Body of pancreas (tissue), 4 donors: ENCODE measurements at regions not wholly inside any gene's neighbourhood (a gene's known extent, or its start where the extent isn't known, plus 50 kb on each side); places are given as distances from the start of the nearest gene placed in this dataset.

Experiments
- POLR2A ChIP-seq, 3 donors: fragments of 450-650 bp; IDR thresholded peaks; one replicate each; pipeline ENCODE4 v1.6.1; 2016; ENCODE audit warnings: antibody characterized with exemption in 3 of 3, mild to moderate bottlenecking in 2 of 3
- TF ChIP-seq, protein P1 (sequence below), 7 experiments: fragments of 450-650 bp in 4 of 7; fragments of 200-600 bp in 3 of 7; sonication (generic) in 3 of 7; IDR thresholded peaks; one replicate each; pipeline ENCODE4 v1.5.1; 2016 to 2019; ENCODE audit warnings: antibody characterized with exemption in 7 of 7

GRCh38 chr6:159615918-159616317 is 77.1 kb downstream of the SOD2 start:
- no peak for TF ChIP-seq POLR2A (IDR thresholded peaks at IDR 0.05)
- TF ChIP-seq, protein P1, sequence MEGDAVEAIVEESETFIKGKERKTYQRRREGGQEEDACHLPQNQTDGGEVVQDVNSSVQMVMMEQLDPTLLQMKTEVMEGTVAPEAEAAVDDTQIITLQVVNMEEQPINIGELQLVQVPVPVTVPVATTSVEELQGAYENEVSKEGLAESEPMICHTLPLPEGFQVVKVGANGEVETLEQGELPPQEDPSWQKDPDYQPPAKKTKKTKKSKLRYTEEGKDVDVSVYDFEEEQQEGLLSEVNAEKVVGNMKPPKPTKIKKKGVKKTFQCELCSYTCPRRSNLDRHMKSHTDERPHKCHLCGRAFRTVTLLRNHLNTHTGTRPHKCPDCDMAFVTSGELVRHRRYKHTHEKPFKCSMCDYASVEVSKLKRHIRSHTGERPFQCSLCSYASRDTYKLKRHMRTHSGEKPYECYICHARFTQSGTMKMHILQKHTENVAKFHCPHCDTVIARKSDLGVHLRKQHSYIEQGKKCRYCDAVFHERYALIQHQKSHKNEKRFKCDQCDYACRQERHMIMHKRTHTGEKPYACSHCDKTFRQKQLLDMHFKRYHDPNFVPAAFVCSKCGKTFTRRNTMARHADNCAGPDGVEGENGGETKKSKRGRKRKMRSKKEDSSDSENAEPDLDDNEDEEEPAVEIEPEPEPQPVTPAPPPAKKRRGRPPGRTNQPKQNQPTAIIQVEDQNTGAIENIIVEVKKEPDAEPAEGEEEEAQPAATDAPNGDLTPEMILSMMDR (IDR thresholded peaks at IDR 0.05) = no peak
